CD4-positive, alpha-beta T cell treated with Interleukin-17A for 4 hours (primary cell): ENCODE measurements at regions not wholly inside any gene's neighbourhood (a gene's known extent, or its start where the extent isn't known, plus 50 kb on each side); places are given as distances from the start of the nearest gene placed in this dataset.

ENCODE experiments used
- DNase-seq: peaks from one replicate; pipeline ENCODE4 v3.0.0-alpha.2; 2020; ENCODE audit warnings: mixed read lengths

GRCh38 chr18:71189581-71189980 lies 900.7 kb downstream of the SOCS6 start:
- DNase-seq = no peak

- no peak for DNase-seq
Observed at GRCh38 chr18:71168557-71169145, 879.8 kb downstream of the SOCS6 start.

GRCh38 chr18:71136487-71136886 lies 847.6 kb downstream of the SOCS6 start:
- DNase-seq = no peak

GRCh38 chr18:71134122-71134521 lies 845.3 kb downstream of the SOCS6 start:
- DNase-seq = no peak

GRCh38 chr18:71131918-71132317 lies 843.1 kb downstream of the SOCS6 start:
- DNase-seq = no peak

- no peak for DNase-seq
Observed at GRCh38 chr18:71130351-71130750, 841.5 kb downstream of the SOCS6 start.

- no peak for DNase-seq
Observed at GRCh38 chr18:71125581-71125980, 836.7 kb downstream of the SOCS6 start.

GRCh38 chr18:71116535-71116934 lies 827.7 kb downstream of the SOCS6 start:
- no peak for DNase-seq

GRCh38 chr18:71115261-71115660 lies 826.4 kb downstream of the SOCS6 start:
- DNase-seq = no peak

- DNase-seq = no peak
Observed at GRCh38 chr18:71114550-71115210, 825.8 kb downstream of the SOCS6 start.

GRCh38 chr18:71107244-71107643 lies 818.4 kb downstream of the SOCS6 start:
- DNase-seq = no peak

GRCh38 chr18:71106701-71107100 lies 817.9 kb downstream of the SOCS6 start:
- DNase-seq = no peak

GRCh38 chr18:71105994-71106546 lies 817.2 kb downstream of the SOCS6 start:
- no peak for DNase-seq

GRCh38 chr18:71105078-71105819 lies 816.4 kb downstream of the SOCS6 start:
- no peak for DNase-seq

- no peak for DNase-seq
Observed at GRCh38 chr18:71079606-71080005, 790.8 kb downstream of the SOCS6 start.

GRCh38 chr18:71077451-71077850 lies 788.6 kb downstream of the SOCS6 start:
- DNase-seq = no peak

GRCh38 chr18:71075147-71075546 lies 786.3 kb downstream of the SOCS6 start:
- no peak for DNase-seq

GRCh38 chr18:71068338-71068737 lies 779.5 kb downstream of the SOCS6 start:
- DNase-seq = no peak

- DNase-seq = no peak
Observed at GRCh38 chr18:71049893-71050292, 761.0 kb downstream of the SOCS6 start.

GRCh38 chr18:71047882-71048281 lies 759.0 kb downstream of the SOCS6 start:
- no peak for DNase-seq

- no peak for DNase-seq
Observed at GRCh38 chr18:71045331-71046065, 756.7 kb downstream of the SOCS6 start.

GRCh38 chr18:71040161-71040560 lies 751.3 kb downstream of the SOCS6 start:
- DNase-seq = no peak

GRCh38 chr18:71038196-71038595 lies 749.4 kb downstream of the SOCS6 start:
- DNase-seq = no peak
